GM12872 (cell line): ENCODE measurements at regions not wholly inside any gene's neighbourhood (a gene's known extent, or its start where the extent isn't known, plus 50 kb on each side); places are given as distances from the start of the nearest gene placed in this dataset.

ENCODE experiments used
- CTCF ChIP-seq: IDR thresholded peaks from 3 replicates; pipeline ENCODE4 v1.5.1; 2011; ENCODE audit warnings: low read depth, mild to moderate bottlenecking, low read length, moderate library complexity; ENCODE audit not compliant: insufficient read depth

DNA sequence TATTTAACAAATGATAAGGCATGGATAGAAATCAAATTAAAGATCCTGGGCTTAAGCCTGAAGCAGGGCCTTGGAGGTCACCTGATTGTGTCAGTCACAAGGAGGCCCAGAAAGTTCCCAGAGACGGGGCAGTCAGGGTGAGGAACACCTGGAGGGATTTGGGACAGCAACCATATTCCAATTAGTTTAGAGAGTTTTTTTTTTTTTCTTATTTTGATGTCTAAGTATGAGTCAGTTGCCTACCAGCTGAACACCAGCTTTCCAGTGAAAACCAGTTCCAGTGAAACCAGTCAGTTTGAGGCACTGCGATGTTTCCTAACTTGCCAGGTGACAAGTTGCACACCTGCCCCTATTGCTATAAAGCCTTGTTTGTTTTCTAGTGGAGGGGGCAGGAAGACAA lies 350.7 kb upstream of the AZI2 start:
- TF ChIP-seq CTCF = no peak

- TF ChIP-seq CTCF = no peak
Observed at GRCh38 chr3:28700728-28701127, 352.1 kb upstream of the AZI2 start.

GRCh38 chr3:28703843-28704242 lies 355.2 kb upstream of the AZI2 start:
- no peak for TF ChIP-seq CTCF

DNA sequence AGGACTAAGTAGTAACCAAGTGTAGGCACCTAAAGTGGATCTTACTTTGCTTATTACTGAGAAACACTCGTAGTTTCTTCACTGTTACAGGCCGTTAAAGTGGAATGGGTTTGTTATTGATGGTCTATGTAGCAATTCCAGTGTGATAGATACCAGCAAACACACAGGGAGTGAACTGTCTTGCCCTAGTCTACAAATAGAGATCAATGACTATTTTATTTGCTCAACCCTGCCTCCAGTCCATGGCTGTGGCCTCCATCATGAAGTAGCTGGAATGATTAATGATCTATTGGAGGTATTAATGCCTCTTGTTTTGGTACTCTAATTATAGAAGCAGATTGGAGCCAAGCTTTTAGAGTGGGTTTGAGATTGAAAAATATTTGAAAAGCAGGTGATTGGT lies 362.7 kb upstream of the AZI2 start:
- TF ChIP-seq CTCF = no peak

GRCh38 chr3:28716939-28717338 lies 368.3 kb upstream of the AZI2 start:
- no peak for TF ChIP-seq CTCF

GRCh38 chr3:28718074-28718849 lies 369.6 kb upstream of the AZI2 start:
- no peak for TF ChIP-seq CTCF

GRCh38 chr3:28726840-28727239 lies 378.2 kb upstream of the AZI2 start:
- peak; percentile 69 for TF ChIP-seq CTCF
